Kidney epithelial cell (primary cell): ENCODE measurements at regions not wholly inside any gene's neighbourhood (a gene's known extent, or its start where the extent isn't known, plus 50 kb on each side); places are given as distances from the start of the nearest gene placed in this dataset.

Experiments
- DNase-seq: peaks from one replicate; pipeline ENCODE4 v3.0.0-alpha.2; 2010; ENCODE audit warnings: low read depth
- H3K27me3 ChIP-seq: 2 replicates; pipeline ENCODE4 v1.6.0; 2011; ENCODE audit warnings: low read length; ENCODE audit not compliant: control insufficient read depth, insufficient read depth
- H3K36me3 ChIP-seq: 2 replicates; pipeline ENCODE4 v1.5.1; 2011; ENCODE audit warnings: low read length; ENCODE audit not compliant: control insufficient read depth, insufficient read depth
- H3K4me3 ChIP-seq: 2 replicates; pipeline ENCODE4 v1.5.1; 2011; ENCODE audit warnings: low read depth, mild to moderate bottlenecking, control low read depth, low read length
- TF ChIP-seq, protein P1 (sequence below): IDR thresholded peaks from 2 replicates; pipeline ENCODE4 v1.5.1; 2011; ENCODE audit warnings: mild to moderate bottlenecking, moderate library complexity, low read length, control low read depth, inconsistent platforms; ENCODE audit not compliant: insufficient read depth, poor library complexity, severe bottlenecking

DNA sequence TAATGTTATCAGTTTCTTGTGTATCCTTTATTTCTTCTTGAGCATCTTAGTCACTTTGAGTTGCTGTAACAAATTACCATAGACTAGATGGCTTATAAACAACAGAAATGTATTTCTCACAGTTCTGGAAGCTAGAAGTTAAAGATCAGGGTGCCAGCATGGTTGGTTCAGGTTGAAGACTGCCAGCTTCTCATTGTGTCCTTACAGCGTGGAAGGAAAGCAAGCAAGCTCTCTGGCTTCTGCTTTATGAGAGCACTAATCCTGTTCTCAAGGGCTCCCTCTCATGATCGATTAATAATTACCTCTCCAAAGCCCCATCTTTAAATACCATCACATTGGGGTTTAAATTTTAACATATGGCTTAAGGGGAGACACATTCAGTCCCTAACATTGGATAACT is 497.2 kb downstream of the RAPGEF2 start:
- H3K4me3 ChIP-seq = no peak overlapping the region
- TF ChIP-seq, protein P1, sequence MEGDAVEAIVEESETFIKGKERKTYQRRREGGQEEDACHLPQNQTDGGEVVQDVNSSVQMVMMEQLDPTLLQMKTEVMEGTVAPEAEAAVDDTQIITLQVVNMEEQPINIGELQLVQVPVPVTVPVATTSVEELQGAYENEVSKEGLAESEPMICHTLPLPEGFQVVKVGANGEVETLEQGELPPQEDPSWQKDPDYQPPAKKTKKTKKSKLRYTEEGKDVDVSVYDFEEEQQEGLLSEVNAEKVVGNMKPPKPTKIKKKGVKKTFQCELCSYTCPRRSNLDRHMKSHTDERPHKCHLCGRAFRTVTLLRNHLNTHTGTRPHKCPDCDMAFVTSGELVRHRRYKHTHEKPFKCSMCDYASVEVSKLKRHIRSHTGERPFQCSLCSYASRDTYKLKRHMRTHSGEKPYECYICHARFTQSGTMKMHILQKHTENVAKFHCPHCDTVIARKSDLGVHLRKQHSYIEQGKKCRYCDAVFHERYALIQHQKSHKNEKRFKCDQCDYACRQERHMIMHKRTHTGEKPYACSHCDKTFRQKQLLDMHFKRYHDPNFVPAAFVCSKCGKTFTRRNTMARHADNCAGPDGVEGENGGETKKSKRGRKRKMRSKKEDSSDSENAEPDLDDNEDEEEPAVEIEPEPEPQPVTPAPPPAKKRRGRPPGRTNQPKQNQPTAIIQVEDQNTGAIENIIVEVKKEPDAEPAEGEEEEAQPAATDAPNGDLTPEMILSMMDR = no peak
- no peaks in the 10 kb centered on the region for H3K27me3 ChIP-seq
- no peaks in the 10 kb centered on the region for H3K36me3 ChIP-seq
- no peak for DNase-seq

DNA sequence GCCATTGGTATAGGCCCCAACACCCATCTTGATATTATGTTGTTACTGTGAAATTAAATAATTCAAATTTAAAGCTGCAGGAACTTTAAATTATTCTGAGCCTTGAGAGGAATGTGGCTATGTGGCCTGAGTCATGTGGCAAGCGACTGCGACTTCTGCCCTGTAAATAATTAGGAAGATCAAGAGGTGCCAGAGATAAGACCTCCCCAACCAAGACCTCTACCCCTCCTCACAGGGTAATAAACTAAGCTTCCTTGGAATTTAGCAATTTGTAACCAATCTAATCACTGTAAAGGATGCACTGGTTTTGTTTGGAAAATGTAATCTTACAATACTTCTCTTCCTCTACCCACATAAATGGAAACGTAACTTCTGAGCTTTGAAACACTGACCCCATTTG is 501.9 kb downstream of the RAPGEF2 start:
- Histone ChIP-seq H3K36me3 (no peaks in the 10 kb centered on the region), H3K27me3 (no peaks in the 10 kb centered on the region), H3K4me3 (no peak overlapping the region)
- no peak for DNase-seq
- TF ChIP-seq, protein P1 = no peak

- TF ChIP-seq, protein P1 = no peak
- DNase-seq = no peak
These were observed 504.0 kb downstream of the RAPGEF2 start for GRCh38 chr4:159606835-159607234.

DNA sequence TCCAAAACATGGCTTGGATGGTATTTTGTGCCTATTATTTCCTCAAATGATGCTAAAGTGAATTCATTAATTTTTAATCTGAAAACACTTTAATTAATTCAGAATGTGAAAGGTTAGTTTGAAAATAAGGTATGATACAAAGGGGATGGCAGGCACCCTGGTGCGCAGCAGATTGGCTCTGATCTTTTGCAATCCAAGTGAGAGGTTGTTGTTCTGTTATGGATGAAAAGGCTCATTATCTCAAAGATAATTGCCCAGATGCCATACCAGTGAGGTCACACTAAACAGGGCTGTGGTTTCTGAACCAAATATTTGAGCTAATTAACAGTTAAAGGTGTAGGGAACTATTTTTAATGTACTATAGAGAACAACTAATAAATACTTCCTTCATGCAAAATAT is 504.9 kb downstream of the RAPGEF2 start:
- Histone ChIP-seq H3K4me3 (no peak overlapping the region), H3K27me3 (no peaks in the 10 kb centered on the region), H3K36me3 (no peaks in the 10 kb centered on the region)
- TF ChIP-seq, protein P1 = no peak
- DNase-seq = no peak

More at GRCh38 chr4:159606835-159607234, 504.0 kb downstream of the RAPGEF2 start:
- Histone ChIP-seq H3K36me3 (no peaks in the 10 kb centered on the region), H3K27me3 (no peaks in the 10 kb centered on the region), H3K4me3 (no peak overlapping the region)

DNA sequence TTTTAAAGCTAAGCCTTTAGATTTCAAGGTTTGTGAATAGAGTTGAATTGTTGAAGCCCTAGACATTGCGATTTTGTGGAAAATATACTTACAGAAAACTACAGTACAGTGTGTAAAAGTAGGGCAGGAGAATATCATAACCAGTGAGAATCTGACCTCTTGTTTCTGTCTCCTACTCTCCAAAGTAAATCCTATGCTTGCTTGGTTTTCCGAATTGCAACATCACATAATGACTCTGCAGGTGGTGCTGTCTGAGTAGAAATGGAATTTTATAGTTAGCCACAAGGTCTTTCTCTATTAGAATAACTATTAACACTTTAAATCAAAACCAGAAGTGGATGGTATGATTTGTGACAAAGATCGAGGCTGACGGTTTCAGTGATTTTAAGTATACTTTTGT is 505.6 kb downstream of the RAPGEF2 start:
- Histone ChIP-seq H3K27me3 (no peaks in the 10 kb centered on the region), H3K36me3 (no peaks in the 10 kb centered on the region), H3K4me3 (no peak overlapping the region)
- no peak for DNase-seq
- TF ChIP-seq, protein P1 = peak; percentile 11

GRCh38 chr4:159632031-159632430 is 529.2 kb downstream of the RAPGEF2 start:
- TF ChIP-seq, protein P1 = no peak
- Histone ChIP-seq H3K4me3 (no peak overlapping the region), H3K27me3 (no peaks in the 10 kb centered on the region), H3K36me3 (no peaks in the 10 kb centered on the region)
- no peak for DNase-seq
